ENCODE measurements at regions not wholly inside any gene's neighbourhood (a gene's known extent, or its start where the extent isn't known, plus 50 kb on each side); places are given as distances from the start of the nearest gene placed in this dataset.
"Not testable (repeated sequence)": the region's sequence is repeated elsewhere in the genome, so short reads cannot be mapped to it uniquely, and the experiment has no call there.

DNA sequence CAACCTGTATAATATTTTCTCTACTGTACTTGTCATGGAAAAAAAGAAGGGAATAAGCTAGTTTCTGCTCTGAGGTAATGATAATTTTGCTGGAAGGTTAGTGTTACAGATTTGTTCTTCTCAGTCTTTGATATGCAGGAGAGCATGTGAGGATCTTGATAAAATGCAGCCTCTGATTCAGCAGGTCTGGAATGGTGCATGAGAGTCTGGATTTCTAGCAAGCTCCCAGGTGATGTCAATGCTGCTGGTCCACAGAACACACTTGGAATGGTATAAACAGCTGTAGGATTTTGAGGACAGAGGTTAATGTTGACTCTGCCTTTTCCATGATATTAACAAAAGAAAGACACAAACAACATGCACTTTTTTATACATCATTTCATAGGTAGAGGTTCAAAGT is 173.6 kb downstream of the NDFIP2 start:
- Mint-ChIP-seq H3K36me3 (no peaks in the 10 kb centered on the region), H3K27ac (no peak overlapping the region), H3K9me3 (no peaks in the 10 kb centered on the region)
- ATAC-seq: no peak
- DNase-seq (ENCODE audit: low spot score in 2 of 2): no peak

DNA sequence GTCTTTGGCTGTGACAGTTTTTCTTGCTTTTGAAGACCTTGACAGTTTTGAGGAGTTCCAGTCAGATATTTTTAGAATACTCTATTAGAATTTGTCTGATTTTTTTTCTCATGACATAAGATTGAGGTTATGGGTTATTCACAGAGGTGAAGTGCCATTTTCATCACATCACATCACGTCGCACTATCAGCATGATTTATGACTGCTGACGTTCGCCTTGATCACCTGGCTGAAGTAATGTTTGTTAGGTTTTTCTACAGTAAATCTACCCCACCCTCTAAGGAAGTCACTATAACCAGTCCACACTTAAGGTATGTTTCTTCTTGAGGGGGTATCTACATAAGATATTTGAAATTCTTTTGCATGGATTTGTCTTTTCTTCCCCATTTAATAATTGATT is 169.7 kb downstream of the NDFIP2 start:
- no peaks in the 10 kb centered on the region for H3K36me3 Mint-ChIP-seq
- H3K27ac Mint-ChIP-seq: no peak overlapping the region
- ATAC-seq: no peak
- no peaks in the 10 kb centered on the region for H3K9me3 Mint-ChIP-seq
- no peak for DNase-seq (ENCODE audit: low spot score in 2 of 2)

DNA sequence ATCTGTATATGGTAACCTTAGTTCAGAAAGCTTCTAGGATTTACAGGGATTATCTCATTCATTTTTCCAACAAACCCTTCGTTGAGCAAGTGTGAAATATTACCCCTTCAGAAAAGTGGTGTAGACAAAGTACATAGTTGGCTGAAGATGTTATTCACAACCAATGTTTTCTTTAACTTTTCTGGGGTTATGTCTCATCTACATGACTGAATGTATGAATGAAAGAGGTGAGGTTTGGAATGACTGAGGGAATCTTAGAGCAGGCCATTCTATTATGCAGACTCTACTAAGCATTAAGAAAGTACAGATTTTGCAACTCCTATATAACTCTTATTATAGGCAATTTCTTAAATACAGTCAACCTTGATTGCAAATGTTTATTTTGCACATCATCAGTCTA is 167.2 kb downstream of the NDFIP2 start:
- H3K9me3 Mint-ChIP-seq: no peaks in the 10 kb centered on the region
- no peak overlapping the region for H3K27ac Mint-ChIP-seq
- ATAC-seq (no peak), DNase-seq (ENCODE audit: low spot score in 2 of 2) (no peak)
- no peaks in the 10 kb centered on the region for H3K36me3 Mint-ChIP-seq

DNA sequence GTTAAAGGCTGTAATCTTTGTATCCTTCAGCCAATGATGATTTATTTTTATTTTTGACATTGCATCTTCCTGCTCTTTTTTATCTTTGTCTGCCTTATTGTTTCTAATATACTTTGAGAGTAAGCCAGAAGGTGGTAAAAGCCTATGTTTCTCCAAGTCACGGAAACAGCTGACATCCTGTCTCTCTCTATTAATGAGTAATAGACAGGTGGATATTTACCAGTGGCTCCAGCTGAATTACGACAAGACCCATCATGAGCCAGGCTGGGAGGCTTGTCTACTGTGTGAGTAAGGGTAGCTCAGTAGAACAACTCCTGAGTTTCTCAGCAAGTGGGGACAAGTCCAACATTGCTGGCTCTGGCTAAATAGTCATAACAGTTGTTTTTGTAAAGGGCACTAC is 166.6 kb downstream of the NDFIP2 start:
- no peak for ATAC-seq
- H3K9me3 Mint-ChIP-seq: no peaks in the 10 kb centered on the region
- H3K36me3 Mint-ChIP-seq: no peaks in the 10 kb centered on the region
- no peak overlapping the region for H3K27ac Mint-ChIP-seq
- DNase-seq (ENCODE audit: low spot score in 2 of 2): no peak

DNA sequence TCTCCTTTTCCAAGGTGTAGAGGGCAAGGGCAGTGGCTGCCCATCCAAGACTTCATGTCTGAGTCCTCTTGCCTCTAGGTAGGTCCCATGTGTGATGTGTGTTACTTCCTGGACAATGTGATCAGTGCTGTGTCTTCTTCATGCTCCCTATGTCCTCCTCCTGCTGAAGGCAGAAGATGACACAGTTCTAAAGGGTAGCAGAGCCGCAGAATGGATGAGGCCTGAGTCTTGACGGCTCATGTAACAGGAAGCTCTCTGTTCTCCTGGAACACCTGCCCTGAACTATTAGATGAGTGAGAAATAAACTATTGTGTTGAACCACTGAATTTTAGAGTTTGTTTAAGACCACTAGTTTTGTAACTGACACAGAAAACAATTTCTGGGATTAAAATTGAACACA is 165.9 kb downstream of the NDFIP2 start:
- Mint-ChIP-seq H3K9me3 (no peaks in the 10 kb centered on the region), H3K27ac (no peak overlapping the region), H3K36me3 (no peaks in the 10 kb centered on the region)
- ATAC-seq (no peak), DNase-seq (ENCODE audit: low spot score in 2 of 2) (no peak)

GRCh38 chr13:79645569-79645968 is 164.6 kb downstream of the NDFIP2 start:
- H3K36me3 Mint-ChIP-seq: no peaks in the 10 kb centered on the region
- no peak for DNase-seq (ENCODE audit: low spot score in 2 of 2)
- ATAC-seq: no peak

DNA sequence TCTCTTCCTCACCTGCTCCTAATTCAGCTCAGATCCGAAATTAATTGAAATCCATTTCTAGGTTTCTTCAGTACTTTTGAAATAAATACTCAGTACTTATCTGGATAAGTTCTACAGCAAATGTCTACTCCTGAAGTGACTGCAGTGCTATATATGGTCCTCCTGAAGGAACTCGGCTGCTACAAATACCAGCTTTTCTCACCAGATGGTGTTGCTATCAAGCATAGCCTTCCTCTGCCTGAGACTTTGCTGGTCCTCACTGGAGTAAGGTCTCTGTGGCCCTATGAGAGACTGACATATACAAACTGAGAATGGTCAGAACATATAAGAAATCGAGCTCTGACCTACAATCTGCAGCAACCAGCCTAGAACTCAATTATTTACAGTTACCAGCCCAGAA is 161.6 kb downstream of the NDFIP2 start:
- Mint-ChIP-seq H3K36me3 (no peaks in the 10 kb centered on the region), H3K9me3 (no peaks in the 10 kb centered on the region), H3K27ac (no peak overlapping the region)
- no peak for ATAC-seq
- no peak for DNase-seq (ENCODE audit: low spot score in 2 of 2)

More at GRCh38 chr13:79645569-79645968, 164.6 kb downstream of the NDFIP2 start:
- H3K27ac Mint-ChIP-seq: no peak overlapping the region
- H3K9me3 Mint-ChIP-seq: no peaks in the 10 kb centered on the region

GRCh38 chr13:79637133-79637763 is 156.3 kb downstream of the NDFIP2 start:
- DNase-seq (ENCODE audit: low spot score in 2 of 2) (no peak), ATAC-seq (no peak)
- H3K36me3 Mint-ChIP-seq: no peaks in the 10 kb centered on the region
- no peak overlapping the region for H3K27ac Mint-ChIP-seq
- no peaks in the 10 kb centered on the region for H3K9me3 Mint-ChIP-seq

DNA sequence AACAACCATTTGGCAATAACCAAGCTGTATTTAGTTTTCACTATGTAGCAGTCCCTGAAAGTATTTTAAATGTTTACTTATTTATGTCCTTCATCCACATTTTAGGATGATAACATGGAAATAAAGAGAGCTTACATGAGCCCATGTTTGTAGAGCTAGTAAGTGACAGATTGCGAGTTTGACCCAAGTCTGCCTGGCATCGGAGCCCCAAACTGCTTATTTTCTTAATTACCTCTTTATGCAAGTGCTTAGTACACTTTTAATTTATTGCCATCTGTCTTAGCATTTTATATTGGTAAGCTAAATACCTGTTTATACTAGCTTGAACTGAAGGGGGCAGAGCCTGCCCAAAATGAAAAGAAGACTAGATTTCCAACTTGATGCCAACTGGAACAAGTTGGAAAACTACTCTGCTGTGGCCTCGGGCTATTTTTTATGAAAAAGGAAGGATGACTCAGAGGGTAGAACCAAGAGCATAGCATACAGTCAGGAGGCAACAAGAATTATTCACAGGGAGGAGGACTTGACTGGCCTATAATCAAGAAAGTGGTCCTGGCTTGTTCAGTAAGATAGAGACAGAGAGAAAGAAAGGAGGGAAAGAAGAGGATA is 150.2 kb downstream of the NDFIP2 start:
- Mint-ChIP-seq H3K9me3 (no peaks in the 10 kb centered on the region), H3K27ac (no peak overlapping the region), H3K36me3 (no peaks in the 10 kb centered on the region)
- no peak for ATAC-seq
- no peak for DNase-seq (ENCODE audit: low spot score in 2 of 2)

DNA sequence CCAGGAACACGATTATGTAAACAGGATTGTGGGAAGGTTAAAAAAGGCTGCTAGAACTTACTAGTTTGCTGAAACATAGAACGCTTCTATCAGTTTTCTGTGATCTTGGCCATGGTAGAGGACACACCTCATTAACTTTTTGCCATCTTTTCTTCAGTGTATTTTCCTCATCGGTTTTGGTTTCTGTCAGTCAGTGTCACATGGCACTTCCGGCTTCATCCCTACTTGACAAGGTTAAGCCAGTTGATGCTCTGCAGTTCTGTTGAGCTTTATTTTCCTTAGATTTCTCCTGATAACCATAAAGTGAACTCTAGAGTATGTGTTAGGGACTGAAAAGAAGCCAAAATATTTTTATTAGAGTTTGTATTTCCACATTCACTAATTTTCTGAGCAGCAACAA is 147.5 kb downstream of the NDFIP2 start:
- ATAC-seq (no peak), DNase-seq (ENCODE audit: low spot score in 2 of 2) (no peak)
- Mint-ChIP-seq H3K9me3 (no peaks in the 10 kb centered on the region), H3K36me3 (no peaks in the 10 kb centered on the region), H3K27ac (no peak overlapping the region)

- no peak for DNase-seq (ENCODE audit: low spot score in 2 of 2)
- no peaks in the 10 kb centered on the region for H3K9me3 Mint-ChIP-seq
Measured at GRCh38 chr13:79626924-79627323, 146.0 kb downstream of the NDFIP2 start.

DNA sequence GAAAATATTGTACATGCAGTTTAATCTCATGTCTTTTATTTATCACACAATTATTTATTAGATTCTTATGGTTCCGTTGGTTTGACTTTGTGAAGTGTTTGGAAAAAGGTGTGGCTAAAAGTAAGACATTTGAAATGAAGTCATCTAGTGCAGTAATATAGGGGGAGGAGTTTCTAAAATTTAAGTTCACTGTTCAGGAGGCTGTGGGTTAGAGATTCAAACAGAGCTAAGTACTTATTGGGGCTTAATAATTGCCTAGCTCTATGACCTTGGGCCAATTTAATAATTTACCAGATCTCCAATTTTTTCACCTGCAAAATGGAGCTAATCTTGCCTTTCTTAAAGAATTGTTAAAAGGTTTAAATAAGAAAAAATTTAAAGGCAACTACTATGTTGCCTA is 144.6 kb downstream of the NDFIP2 start:
- Mint-ChIP-seq H3K27ac (no peak overlapping the region), H3K36me3 (no peaks in the 10 kb centered on the region), H3K9me3 (no peaks in the 10 kb centered on the region)
- ATAC-seq: no peak
- no peak for DNase-seq (ENCODE audit: low spot score in 2 of 2)

More at GRCh38 chr13:79626924-79627323, 146.0 kb downstream of the NDFIP2 start:
- Mint-ChIP-seq H3K36me3 (no peaks in the 10 kb centered on the region), H3K27ac (no peak overlapping the region)
- ATAC-seq: no peak

GRCh38 chr13:79621902-79622301 is 140.9 kb downstream of the NDFIP2 start:
- Mint-ChIP-seq H3K9me3 (no peaks in the 10 kb centered on the region), H3K36me3 (no peaks in the 10 kb centered on the region), H3K27ac (no peak overlapping the region)
- DNase-seq (ENCODE audit: low spot score in 2 of 2) (no peak), ATAC-seq (no peak)

DNA sequence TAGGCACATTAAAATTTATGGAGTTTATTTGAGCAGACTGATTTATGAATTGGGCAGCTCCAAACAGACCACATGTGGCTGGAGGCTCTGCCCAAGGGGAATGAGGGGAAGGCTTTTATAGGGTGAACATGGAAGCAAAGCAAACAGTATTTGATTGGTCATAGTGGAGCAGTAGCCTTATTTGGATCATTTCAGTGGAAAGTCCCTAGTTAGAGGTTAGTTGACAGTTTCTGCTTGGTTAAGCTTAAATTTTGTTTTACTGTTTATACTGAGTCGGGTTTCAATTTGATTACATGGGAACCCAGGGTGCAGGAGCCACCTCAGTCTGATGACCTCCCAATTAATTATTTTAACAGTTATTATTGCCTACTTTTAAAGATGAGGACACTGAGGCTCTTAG is 140.5 kb downstream of the NDFIP2 start:
- Mint-ChIP-seq H3K9me3 (no peaks in the 10 kb centered on the region), H3K36me3 (no peaks in the 10 kb centered on the region), H3K27ac (no peak overlapping the region)
- no peak for DNase-seq (ENCODE audit: low spot score in 2 of 2)
- no peak for ATAC-seq

DNA sequence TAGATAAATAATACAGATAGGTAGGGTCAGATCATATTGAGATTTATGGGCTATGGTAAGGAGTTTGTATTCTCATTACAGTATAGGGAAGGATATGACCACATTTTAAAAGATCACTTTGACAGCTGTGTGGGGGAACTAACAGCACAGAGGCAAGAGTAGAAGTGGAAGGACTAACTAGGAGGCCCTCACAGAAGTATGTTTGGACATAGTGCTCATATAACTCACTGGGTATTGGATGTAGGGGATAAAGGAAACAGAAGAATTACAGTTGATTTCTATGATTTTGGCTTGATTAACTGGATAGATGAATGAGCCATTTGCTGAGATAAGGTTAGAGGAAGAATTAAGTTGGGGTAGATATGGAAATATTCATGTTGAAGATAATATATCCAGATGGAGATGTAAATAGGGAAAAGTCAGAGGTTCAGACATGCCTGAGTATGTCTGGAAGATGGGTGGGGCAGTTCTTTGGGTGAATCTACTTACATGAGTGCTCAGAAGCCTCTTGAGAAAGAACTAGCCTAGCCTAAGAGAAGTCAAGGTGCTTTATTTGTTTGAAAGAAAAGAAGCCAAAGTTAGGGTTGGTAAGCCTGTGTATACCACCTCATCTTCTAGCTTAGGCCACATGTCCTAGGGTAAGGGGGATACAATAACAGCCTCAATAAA is 133.4 kb downstream of the NDFIP2 start:
- Mint-ChIP-seq H3K27ac (no peak overlapping the region), H3K36me3 (peaks cover 0 to 4% of the 10 kb centered on the region in 2 donors), H3K9me3 (no peaks in the 10 kb centered on the region)
- ATAC-seq: no peak
- DNase-seq (ENCODE audit: low spot score in 2 of 2): no peak

- Mint-ChIP-seq H3K27ac (no peak overlapping the region), H3K9me3 (no peaks in the 10 kb centered on the region), H3K36me3 (peaks cover 0 to 4% of the 10 kb centered on the region in 2 donors)
- ATAC-seq (no peak), DNase-seq (ENCODE audit: low spot score in 2 of 2) (no peak)
Measured at GRCh38 chr13:79612604-79613003, 131.6 kb downstream of the NDFIP2 start.

DNA sequence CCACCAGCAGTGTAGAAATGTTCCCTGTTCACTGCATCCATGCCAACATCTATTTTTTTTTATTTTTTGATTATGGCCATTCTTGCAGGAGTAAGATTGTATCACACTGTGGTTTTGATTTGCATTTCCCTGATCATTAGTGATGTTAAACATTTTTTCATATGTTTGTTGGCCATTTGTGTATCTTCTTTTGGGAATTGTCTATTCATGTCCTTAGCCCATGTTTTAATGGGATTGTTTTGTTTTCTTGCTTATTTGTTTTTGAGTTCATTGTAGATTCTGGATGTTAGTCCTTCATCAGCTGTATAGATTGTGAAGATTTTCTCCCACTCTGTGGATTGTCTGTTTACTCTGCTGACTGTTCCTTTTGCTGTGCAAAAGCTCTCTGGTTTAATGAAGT is 126.9 kb downstream of the NDFIP2 start:
- not testable (repeated sequence) for DNase-seq (ENCODE audit: low spot score in 2 of 2); ATAC-seq; H3K36me3 Mint-ChIP-seq; H3K9me3 Mint-ChIP-seq; H3K27ac Mint-ChIP-seq

Data from activated naive CD4-positive, alpha-beta T cell treated with anti-CD3 and anti-CD28 coated beads, Interleukin-2, amount 50 U/mL, for 72 hours (primary cell).